CD14-positive monocyte (primary cell): ENCODE measurements at regions not wholly inside any gene's neighbourhood (a gene's known extent, or its start where the extent isn't known, plus 50 kb on each side); places are given as distances from the start of the nearest gene placed in this dataset.

ENCODE experiments used
- DNase-seq, 3 donors: peaks; one replicate each; pipeline ENCODE4 v3.0.0-alpha.2; 2011 to 2022
- H2AFZ ChIP-seq: 2 replicates; pipeline ENCODE4 v1.6.0; 2012; ENCODE audit warnings: mild to moderate bottlenecking, low read depth, low read length, inconsistent platforms; ENCODE audit not compliant: insufficient read depth, poor library complexity, severe bottlenecking
- H3K27ac ChIP-seq, 2 donors: 1 replicate in 1 of 2; 2 replicates in 1 of 2; pipeline ENCODE4 v1.5.1; 2012 to 2013; ENCODE audit warnings: low read length in 2 of 2, control low read depth in 1 of 2, inconsistent platforms in 1 of 2, low read depth in 1 of 2, mild to moderate bottlenecking in 1 of 2
- H3K27me3 ChIP-seq, 2 donors: one replicate each; pipeline versions ENCODE4 v1.6.0 to v1.6.1; 2011 to 2013; ENCODE audit warnings: low read length in 2 of 2; ENCODE audit not compliant: control insufficient read depth in 2 of 2, insufficient read depth in 2 of 2
- H3K36me3 ChIP-seq, 2 donors: replicated peaks in 1 of 2; 1 replicate in 1 of 2; 2 replicates in 1 of 2; pipeline versions ENCODE4 v1.5.1 to v1.6.1; 2012 to 2013; ENCODE audit warnings: low read length in 2 of 2, control low read depth in 1 of 2, inconsistent platforms in 1 of 2, mild to moderate bottlenecking in 1 of 2; ENCODE audit not compliant: insufficient read depth in 2 of 2, control insufficient read depth in 1 of 2
- H3K4me1 ChIP-seq, 2 donors: 1 replicate in 1 of 2; 2 replicates in 1 of 2; pipeline versions ENCODE4 v1.5.1 to v1.6.1; 2012 to 2013; ENCODE audit warnings: low read length in 2 of 2, control low read depth in 1 of 2, inconsistent platforms in 1 of 2, mild to moderate bottlenecking in 1 of 2, moderate library complexity in 1 of 2; ENCODE audit not compliant: insufficient read depth in 2 of 2, control insufficient read depth in 1 of 2
- H3K4me2 ChIP-seq: replicated peaks from 2 replicates; pipeline ENCODE3; 2012; ENCODE audit warnings: low read length, moderate library complexity, mild to moderate bottlenecking; ENCODE audit not compliant: poor library complexity, severe bottlenecking; ENCODE audit errors: extremely low read depth
- H3K4me3 ChIP-seq, 3 experiments: fragments of 200-600 bp in 1 of 3; sonication (generic) in 1 of 3; replicated peaks in 1 of 3; 1 replicate in 2 of 3; 2 replicates in 1 of 3; pipeline ENCODE4 v1.5.1; 2011 to 2013; ENCODE audit warnings: low read length in 3 of 3, mild to moderate bottlenecking in 3 of 3, control low read depth in 2 of 3, low read depth in 2 of 3, inconsistent platforms in 1 of 3, moderate library complexity in 1 of 3
- H3K79me2 ChIP-seq: 2 replicates; pipeline ENCODE4 v1.6.0; 2012; ENCODE audit warnings: mild to moderate bottlenecking, control low read depth, inconsistent platforms, low read length, moderate library complexity; ENCODE audit not compliant: insufficient read depth
- H3K9ac ChIP-seq: 2 replicates; pipeline ENCODE4 v1.6.0; 2017; ENCODE audit warnings: low read length, mild to moderate bottlenecking; ENCODE audit not compliant: insufficient read depth, poor library complexity, severe bottlenecking
- H3K9me3 ChIP-seq, 2 donors: replicated peaks in 1 of 2; 1 replicate in 1 of 2; 2 replicates in 1 of 2; pipeline versions ENCODE4 v1.5.1 to v1.6.1; 2012 to 2013; ENCODE audit warnings: low read length in 2 of 2, control low read depth in 1 of 2; ENCODE audit not compliant: control insufficient read depth in 1 of 2, insufficient read depth in 1 of 2
- H4K20me1 ChIP-seq: 2 replicates; pipeline ENCODE4 v1.6.0; 2012; ENCODE audit warnings: mild to moderate bottlenecking, low read length, control low read depth, moderate library complexity; ENCODE audit not compliant: insufficient read depth
- H3K27ac Mint-ChIP-seq, 7 donors: one replicate each; pipeline ENCODE4 v1.8.0; 2020; ENCODE audit warnings: mild to moderate bottlenecking in 7 of 7, mixed read lengths in 7 of 7, moderate library complexity in 6 of 7, inconsistent platforms in 2 of 7
- H3K27me3 Mint-ChIP-seq, 3 donors: one replicate each; pipeline ENCODE4 v1.8.0; 2021 to 2022; ENCODE audit warnings: low read depth in 3 of 3, mild to moderate bottlenecking in 3 of 3, mixed read lengths in 3 of 3, moderate library complexity in 3 of 3, inconsistent platforms in 1 of 3
- H3K36me3 Mint-ChIP-seq, 2 donors: one replicate each; pipeline ENCODE4 v1.8.0; 2020; ENCODE audit warnings: mixed read lengths in 2 of 2, inconsistent platforms in 1 of 2, mild to moderate bottlenecking in 1 of 2
- H3K4me1 Mint-ChIP-seq: one replicate; pipeline ENCODE4 v1.8.0; 2020; ENCODE audit warnings: mild to moderate bottlenecking, mixed read lengths
- H3K4me3 Mint-ChIP-seq, 2 donors: one replicate each; pipeline ENCODE4 v1.8.0; 2020; ENCODE audit warnings: mild to moderate bottlenecking in 2 of 2, mixed read lengths in 2 of 2, moderate library complexity in 1 of 2
- H3K9me3 Mint-ChIP-seq, 7 donors: one replicate each; pipeline ENCODE4 v1.8.0; 2020 to 2022; ENCODE audit warnings: mixed read lengths in 7 of 7, mild to moderate bottlenecking in 6 of 7, moderate library complexity in 6 of 7, inconsistent platforms in 2 of 7
- WGBS: methylation state at CpG from one replicate; pipeline ENCODE4 v1.1.5; 2013; ENCODE audit warnings: missing lambda C conversion rate; ENCODE audit not compliant: insufficient coverage; 5-methylcytosine and 5-hydroxymethylcytosine counted together
- intact Hi-C, 2 donors: fragments of 100-400 bp; cut with micrococcal nuclease; formaldehyde crosslinking; loops; one replicate each; pipeline versions ENCODE4 v1.15.0 to v1.15.1; 2023
- TF ChIP-seq, protein P1 (sequence below): fragments of 200-600 bp; IDR thresholded peaks from one replicate; pipeline ENCODE4 v1.8.0; 2022; ENCODE audit warnings: antibody characterized with exemption, mild to moderate bottlenecking

DNA sequence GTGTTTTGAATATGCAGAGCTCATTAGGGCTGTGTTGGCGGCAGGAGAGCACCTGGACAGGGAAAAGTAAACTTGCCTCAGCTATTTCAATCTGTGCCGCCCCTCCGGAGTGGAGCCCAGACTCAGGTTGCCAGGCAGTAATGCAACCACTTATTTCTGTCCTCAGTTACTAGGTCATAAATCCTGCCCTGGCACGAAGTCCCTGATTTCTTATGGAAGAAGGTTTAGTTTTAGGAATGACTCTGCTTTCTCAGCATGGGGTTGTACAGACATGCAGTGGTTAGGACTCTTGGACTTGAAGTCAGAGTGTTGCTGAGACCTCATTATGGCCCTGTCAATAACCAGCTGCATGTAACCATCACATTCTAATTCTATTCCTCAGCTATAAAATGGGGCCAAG, 98.3 kb upstream of the FGGY start:
- no peaks in the 10 kb centered on the region for H4K20me1 ChIP-seq
- Mint-ChIP-seq H3K9me3 (peaks cover 0 to 6% (median 1%) of the 10 kb centered on the region in 7 donors), H3K27me3 (no peaks in the 10 kb centered on the region)

DNA sequence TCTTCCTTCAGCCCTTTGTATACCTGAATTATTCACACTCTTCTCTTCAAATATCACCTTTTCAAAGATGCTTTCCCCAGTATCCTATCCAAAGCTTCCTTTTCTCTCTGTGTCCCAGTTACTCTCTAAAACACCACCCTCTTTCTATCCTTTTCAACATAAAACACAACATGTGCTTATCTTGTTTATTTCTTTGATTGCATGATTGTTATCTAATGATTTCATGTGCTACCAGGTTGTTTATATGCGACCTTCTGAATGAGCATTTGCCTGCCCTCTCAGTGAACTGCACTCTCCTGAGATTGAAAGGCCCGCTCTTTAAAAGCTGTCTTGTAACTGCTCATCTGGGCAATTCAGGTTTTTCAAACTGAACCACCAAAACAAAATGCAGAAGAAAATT, 97.7 kb upstream of the FGGY start:
- TF ChIP-seq, protein P1, sequence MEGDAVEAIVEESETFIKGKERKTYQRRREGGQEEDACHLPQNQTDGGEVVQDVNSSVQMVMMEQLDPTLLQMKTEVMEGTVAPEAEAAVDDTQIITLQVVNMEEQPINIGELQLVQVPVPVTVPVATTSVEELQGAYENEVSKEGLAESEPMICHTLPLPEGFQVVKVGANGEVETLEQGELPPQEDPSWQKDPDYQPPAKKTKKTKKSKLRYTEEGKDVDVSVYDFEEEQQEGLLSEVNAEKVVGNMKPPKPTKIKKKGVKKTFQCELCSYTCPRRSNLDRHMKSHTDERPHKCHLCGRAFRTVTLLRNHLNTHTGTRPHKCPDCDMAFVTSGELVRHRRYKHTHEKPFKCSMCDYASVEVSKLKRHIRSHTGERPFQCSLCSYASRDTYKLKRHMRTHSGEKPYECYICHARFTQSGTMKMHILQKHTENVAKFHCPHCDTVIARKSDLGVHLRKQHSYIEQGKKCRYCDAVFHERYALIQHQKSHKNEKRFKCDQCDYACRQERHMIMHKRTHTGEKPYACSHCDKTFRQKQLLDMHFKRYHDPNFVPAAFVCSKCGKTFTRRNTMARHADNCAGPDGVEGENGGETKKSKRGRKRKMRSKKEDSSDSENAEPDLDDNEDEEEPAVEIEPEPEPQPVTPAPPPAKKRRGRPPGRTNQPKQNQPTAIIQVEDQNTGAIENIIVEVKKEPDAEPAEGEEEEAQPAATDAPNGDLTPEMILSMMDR: no peak
- Histone ChIP-seq H3K27ac (no peak overlapping the region), H3K4me2 (no peak overlapping the region), H3K79me2 (no peaks in the 10 kb centered on the region), H3K36me3 (no peaks in the 10 kb centered on the region), H3K4me3 (no peak overlapping the region), H3K27me3 (no peaks in the 10 kb centered on the region), H2AFZ (no peak overlapping the region), H3K9ac (no peak overlapping the region), H3K9me3 (no peaks in the 10 kb centered on the region), H4K20me1 (no peaks in the 10 kb centered on the region), H3K4me1 (peaks cover 5 to 6% of the 10 kb centered on the region in 2 donors)
- H3K27ac Mint-ChIP-seq: no peak overlapping the region
- no peak for DNase-seq
- peaks cover 0 to 2% (median 0%) of the 10 kb centered on the region in 7 donors for H3K9me3 Mint-ChIP-seq
- H3K27me3 Mint-ChIP-seq: no peaks in the 10 kb centered on the region
- intact Hi-C loops: no loop called here
- WGBS: 100% methylated on average over 1 of the region's 2 CpGs
- peaks cover 11% of the 10 kb centered on the region for H3K4me1 Mint-ChIP-seq
- no peak overlapping the region for H3K4me3 Mint-ChIP-seq
- H3K36me3 Mint-ChIP-seq: no peaks in the 10 kb centered on the region

More for the DNA sequence above, 98.3 kb upstream of the FGGY start:
- Histone ChIP-seq H3K9me3 (peaks cover 0 to 1% of the 10 kb centered on the region in 2 donors), H3K27ac (no peak overlapping the region), H3K36me3 (no peaks in the 10 kb centered on the region), H2AFZ (no peak overlapping the region), H3K9ac (no peak overlapping the region), H3K79me2 (no peaks in the 10 kb centered on the region), H3K4me2 (no peak overlapping the region), H3K4me1 (no peaks in the 10 kb centered on the region), H3K27me3 (no peaks in the 10 kb centered on the region), H3K4me3 (no peak overlapping the region)
- no peaks in the 10 kb centered on the region for H3K36me3 Mint-ChIP-seq
- intact Hi-C loops: no loop called here
- no peak for DNase-seq
- peaks cover 5% of the 10 kb centered on the region for H3K4me1 Mint-ChIP-seq
- TF ChIP-seq, protein P1: no peak
- H3K4me3 Mint-ChIP-seq: no peak overlapping the region
- 90% methylated on average over 2 of the region's 4 CpGs for WGBS
- no peak overlapping the region for H3K27ac Mint-ChIP-seq
